ENCODE measurements at regions not wholly inside any gene's neighbourhood (a gene's known extent, or its start where the extent isn't known, plus 50 kb on each side); places are given as distances from the start of the nearest gene placed in this dataset.

DNA sequence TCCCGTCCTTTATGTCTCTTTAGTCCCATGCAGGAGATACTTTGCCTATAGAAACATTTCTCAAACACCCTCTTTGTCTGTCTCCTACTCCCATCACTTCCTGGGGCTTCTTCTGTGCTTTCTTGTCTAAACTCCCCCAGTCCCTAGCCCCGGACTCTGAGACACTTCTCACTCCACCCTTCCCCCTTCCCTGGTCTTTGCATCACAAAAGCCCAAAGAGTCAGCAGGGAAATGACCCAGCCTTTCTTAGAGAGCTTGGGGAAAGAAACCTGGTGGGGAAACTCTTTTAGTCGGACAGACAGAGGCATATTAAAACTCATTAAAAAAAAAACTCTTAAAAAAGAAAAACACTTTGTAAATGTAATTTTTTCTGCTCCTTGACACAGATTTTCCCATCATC is 211.2 kb downstream of the TJP1 start:
- DNase-seq = no peak

DNA sequence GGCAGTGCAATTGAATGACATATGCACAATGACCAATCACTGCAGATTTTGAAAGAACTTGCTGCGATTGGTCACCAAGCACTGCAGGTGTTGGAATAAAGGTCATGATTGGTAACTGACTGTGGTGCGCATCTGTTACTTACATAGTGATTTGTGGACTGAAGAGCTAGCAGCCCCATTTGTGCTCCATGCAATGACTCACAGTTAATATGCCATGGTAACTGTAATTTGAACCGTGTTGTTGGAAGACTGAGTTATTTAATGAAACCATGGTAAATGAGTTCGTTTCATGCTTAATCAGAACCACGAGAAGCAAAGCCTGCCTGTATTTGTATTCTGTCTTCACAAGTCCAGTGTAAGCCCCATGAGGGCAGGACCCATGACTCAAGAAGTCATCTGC is 220.5 kb downstream of the TJP1 start:
- DNase-seq = no peak

DNA sequence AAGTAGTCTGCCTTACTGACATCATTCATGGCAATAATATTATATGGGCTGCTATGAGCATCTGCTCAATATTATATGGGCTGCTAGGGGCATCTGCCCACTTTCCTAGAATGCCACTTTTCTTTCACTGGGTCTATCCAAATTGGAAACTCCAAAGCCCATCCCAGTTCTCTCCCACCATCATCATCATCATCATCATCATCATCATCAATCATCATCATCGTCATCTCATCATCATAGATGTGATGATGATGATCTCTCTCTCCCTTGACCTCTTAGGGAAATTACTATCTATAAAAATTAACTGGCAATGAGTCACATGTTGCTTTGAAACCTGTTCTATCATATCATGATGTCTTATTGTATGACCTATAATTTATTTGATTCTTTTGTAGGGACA is 222.0 kb downstream of the TJP1 start:
- DNase-seq = no peak

DNA sequence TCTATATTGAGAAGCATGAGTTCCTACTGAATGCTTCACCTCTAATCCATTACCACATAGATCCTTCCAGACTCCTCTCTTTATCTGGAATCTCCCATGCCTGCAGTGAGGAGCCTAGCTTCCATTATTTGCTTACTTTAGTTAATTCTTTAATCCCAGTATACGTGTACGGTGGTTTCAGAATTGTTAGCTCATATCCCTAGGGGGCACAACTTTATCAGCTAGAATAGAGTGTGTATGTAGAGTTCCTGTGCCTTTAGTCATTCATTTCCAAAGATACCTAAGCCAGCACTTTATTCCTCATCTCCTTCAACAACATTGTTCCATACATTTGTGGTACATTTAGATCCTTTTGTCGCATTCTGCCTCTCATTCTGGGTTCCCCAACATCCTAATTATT is 226.0 kb downstream of the TJP1 start:
- DNase-seq = no peak

DNA sequence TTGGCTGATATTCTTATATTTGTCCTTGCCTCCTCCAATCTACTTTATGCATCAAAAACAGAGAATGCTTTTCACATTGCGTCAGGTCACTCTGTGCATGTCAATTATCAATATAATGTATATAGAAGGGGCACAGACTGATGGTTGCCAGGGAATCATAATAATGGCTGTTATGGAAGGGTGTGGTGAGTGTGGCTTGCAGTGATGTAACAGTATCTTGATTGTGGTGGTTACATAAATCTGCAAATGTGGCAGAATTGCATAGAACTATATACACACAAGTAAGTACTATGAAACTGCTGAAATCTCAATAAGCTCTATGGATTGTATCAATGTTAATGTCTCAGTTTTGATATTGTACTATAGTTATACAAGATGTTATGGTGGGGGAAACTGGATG is 228.6 kb downstream of the TJP1 start:
- no peak for DNase-seq

DNA sequence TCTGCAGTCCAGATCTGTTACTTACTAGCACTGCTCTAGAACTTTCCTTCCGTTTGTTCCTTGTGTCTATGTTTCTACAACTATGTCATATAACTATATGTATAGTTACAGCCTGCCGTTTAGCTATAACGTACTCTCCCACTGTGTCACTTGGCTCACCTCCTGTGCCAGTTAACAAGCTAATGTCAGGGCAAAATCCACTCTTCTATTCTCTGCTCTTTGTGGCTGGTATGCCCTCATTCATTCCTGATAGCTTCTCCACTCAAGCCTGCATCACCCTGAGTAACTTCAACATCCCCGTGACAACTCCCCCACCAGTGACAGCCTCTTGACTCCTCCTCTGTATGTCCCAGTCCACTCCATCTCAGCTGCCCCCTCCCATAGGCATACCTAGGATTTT is 229.2 kb downstream of the TJP1 start:
- no peak for DNase-seq

DNA sequence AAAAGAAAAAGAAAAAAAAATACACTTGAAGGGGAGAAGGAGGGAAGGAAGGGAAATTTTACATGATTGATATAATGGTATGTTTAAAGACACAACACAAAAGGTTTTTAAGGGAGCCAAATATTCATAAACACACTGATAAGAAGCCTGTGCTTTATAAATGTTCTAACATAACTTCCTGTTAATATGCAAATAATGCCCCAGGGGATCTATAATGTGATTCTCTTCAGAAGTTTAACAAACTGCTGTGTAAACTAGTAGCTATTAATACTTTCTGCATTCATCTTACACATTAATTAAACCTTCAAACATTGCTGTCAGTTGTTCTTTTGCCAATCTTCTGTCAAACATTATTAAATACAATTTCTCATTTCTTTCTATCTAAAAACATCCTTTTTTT is 231.6 kb downstream of the TJP1 start:
- DNase-seq = no peak

DNA sequence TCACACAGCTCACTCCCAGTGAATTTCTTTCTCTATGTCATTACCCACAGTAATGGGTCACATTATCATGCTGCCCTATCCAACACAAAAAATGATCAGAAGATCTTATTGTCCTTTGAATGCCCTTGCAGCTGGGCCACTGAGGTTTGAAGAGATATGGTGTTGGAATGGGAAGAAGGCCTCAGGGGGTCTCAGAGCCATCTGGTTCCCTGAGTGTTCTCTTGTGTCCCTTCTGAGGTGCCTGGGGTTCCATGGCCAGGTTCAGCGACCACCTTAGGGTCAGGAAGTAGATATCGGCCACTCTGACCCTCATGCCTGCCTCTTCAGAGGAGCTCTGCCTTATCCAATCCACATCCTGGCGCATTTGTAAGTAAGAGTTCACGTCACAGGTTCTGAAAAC is 232.3 kb downstream of the TJP1 start:
- DNase-seq = no peak

DNA sequence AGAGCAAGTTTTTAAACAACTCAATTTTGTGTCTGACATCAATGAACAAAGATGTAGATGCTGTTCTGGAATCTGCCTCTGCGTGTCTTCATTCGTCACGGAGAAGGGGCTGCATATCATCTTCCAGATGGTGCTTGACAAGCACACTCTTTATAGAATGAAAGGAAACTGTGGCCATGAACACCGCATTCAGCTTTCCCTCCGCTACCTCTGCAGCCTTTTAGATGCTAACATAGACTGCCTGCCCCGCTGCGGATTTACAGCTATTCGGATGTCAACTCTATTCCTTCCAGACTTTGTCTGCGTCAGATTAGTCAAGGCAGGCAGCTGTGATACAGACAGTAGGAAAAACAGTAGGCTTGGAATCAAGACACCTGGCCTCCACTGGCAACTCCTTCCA is 232.9 kb downstream of the TJP1 start:
- DNase-seq = peak in 1 of 58 donors; percentile 5

DNA sequence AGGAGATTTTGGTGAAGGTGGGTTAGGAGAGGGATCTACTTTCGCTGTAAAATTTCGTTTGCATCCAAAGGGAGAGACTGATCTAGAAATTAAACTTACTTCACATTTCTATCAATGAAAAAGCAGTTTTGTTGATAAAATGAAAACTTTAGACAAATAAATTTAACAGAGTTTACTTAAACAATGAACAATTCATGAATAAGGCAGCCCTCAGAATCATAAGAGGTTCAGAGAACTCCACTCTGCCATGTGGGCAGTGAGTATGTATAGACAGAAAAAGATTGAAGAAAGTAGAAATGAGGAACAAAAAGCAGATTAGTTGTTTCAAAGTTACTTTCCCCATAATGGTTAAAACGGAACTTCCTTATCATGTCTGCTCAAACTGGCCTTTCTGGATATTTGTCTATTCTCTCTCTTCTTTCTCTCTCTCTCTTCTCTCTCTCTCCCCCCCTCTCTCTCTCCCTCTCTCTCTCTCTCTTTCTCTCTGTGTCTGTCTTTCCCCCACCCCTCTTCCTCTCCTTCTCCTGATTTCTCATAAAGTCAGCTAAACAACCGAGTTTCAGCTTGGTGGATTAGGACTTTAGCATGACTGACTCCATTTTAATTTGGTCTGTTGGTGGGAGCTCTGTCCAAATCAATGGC is 248.9 kb downstream of the TJP1 start:
- DNase-seq = no peak

DNA sequence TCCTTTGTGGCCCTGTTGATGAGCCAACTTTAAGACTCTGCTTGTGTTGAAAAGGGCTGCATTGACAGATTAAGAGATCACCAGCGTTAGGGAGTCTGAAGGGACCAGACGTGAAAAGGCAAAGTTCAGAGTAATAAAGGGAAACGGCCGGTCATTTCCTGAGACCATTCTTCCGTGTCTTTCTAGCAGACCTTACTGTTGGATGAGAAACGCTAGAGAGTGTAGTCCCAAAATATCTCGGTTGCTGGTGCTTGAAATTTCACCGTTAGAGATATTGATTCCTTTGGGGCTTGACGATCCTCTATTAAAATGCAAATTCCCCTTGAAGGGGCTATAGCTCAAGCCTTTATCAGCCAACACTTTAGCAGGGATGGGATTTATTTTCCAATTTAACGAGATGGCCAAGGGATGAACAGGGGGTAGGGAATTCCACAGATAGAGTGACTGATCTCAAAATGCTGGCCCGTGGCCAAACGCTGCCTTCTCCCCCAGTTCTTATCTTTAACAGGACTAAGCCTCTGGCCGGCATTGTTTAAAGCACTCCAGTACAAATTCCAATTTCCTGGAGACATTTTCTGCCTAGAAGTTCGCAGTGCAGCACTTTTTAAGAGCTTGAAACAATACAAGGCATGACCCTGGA is 250.4 kb downstream of the TJP1 start:
- no peak for DNase-seq

DNA sequence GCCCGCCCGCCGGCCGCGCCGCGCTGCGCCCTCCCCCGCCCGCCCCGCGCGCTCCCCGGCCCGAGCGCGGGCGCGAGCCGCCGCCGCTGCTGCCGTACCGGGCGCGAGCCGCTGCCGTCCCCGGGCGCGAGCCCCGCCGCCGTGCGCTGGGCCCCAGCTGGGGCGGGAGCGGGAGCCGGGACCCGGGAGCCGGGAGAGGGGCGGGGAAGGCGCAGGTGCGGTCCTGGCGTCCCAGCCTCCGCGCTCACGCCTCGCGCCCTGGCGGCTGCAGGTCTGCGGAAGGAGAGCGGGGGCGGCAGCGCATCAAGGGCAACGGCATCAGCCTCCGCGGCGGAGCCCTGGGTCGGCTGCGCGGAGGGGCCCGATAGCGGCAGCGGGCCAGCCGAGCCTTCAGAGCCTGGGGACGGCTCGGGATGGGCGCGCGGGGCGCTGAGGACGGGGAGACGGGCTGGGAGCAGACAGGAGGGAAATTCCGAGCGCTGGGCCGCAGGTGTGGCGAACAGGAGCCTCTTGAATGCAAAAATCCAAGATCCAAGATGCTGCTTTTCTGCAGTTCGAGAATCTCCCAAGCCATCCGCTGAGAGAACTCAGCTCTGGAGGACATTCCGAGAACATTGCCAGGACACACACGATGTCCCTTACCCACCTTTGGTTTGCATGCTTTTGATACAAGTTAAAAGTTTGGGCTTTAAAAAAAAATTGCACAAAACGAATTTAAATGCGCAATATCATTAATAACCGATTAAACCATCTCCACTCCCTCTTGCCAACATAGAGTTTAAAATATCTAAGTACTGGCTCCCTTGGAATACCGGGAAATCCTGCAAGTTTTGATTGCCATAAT is 251.1 kb downstream of the TJP1 start:
- peak in 19 of 58 donors; percentile 13 to 74 (median 24) for DNase-seq

DNA sequence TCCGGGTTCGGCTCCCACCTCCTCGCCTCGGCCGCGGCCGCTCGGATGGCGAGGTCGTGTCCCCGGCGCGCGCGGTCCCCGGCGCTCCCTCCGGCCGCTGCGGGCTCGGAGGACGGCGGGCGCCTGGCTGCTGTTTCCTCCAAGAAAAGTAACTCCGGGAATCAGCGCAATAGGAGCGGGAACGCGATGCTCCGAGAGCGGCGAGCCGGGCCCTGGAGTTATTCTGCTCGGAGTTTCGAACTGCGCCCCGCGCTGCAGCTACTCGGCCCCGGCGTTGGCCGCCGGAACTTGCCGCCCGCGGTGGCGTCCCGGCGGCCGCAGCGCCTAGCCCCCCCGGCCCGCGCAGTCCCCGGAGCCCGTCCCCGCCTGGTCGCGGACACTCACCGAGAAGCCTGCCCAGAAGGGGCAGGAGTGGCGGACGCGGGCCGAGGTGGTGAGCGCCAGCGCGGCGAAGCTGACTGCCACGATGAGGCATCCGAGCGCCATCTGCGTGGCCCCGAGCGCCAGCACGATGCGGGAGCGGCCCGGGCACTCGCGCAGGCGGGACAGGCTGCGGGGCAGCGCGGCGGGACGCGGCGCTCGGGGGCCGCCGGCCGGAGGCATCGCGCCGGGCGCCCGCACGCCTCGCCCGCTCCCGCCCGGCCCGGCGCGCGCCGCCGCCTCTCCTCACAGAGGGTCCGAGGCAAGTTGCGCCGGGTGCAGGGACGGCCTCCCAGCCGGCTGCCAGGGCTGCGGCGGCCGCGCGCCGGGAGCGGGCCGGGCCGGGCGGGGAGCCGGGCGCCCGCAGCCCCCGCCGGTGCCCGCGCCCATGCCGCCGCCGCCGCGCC is 251.9 kb downstream of the TJP1 start:
- peak in 14 of 58 donors; percentile 5 to 34 (median 14) for DNase-seq

DNA sequence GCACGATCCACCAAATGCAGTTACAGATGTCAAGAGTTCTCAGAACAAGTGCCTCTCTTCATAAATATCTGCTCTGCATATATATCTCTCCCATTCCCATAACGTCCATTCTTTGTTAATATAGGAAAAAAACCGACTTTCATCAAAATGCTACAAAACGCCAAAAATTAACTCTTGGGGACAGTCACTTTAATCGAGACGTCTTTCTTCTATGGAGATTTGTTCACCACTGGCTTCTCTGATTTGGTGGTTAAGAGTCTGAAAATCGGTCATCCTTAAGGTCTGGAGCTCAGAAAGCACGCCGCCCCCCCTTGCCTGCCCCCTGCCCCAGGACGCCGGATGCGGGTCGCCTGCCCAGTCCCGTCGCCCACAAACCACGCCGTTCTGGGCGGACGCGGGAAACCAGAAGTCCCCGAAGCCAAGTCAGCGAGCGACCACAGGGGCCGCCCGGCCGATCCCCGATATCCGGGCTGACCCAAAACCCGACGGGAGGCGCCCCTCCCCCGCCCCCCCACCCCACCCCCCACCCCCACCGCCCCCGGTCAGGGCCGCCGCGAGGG is 252.7 kb downstream of the TJP1 start:
- DNase-seq = no peak

DNA sequence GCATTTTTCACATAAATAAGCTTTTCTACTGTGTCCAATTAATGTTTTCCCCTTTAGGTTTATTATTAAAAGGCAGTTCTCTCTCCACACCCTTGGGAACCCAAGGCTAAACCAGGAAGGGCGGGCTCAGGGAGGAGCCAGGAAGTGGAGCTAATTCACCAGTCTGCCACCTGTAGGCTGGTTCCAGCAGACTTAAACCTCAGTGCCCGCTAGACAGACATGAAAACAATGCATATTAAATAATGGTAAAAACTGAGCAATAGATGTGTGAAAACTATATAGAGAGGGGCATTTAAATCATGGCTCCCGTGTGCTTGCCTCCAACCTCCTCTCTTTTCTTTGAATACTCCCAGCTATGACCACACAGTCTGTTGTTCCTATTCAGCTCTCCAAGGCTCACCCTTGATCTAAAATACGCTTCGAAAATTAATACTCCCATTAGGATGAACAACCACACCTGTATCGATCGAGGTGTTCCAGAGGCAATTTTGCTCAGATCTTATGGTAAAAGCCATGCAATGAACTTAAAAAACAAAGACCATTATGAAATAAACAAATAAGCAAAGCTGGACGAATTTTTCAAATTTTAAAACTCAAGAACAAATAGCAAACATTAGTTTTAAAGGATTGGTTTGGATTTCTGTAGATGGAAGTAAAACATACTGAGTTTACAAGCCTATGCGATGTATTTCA is 253.3 kb downstream of the TJP1 start:
- DNase-seq = peak in 4 of 58 donors; percentile 8 to 28 (median 16)

DNA sequence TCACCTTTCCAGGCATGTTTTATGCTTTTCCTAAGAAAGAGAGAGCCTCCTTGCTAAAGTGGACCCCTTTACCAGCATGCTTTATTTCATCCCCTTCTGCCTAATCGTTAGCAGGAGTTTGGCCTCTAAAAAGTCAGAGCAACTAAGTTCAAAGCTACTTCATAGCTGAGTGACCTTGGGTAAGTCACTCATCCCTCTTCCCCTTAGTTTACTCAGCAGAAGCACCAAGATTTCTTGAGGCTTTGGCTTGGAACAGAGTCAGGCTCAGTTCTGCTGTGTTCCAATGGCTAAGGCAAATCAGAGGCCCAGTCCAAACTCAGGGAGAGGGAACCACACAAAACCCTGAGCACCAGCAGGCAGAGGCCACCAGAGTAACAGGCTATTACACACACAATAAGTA is 254.9 kb downstream of the TJP1 start:
- no peak for DNase-seq

DNA sequence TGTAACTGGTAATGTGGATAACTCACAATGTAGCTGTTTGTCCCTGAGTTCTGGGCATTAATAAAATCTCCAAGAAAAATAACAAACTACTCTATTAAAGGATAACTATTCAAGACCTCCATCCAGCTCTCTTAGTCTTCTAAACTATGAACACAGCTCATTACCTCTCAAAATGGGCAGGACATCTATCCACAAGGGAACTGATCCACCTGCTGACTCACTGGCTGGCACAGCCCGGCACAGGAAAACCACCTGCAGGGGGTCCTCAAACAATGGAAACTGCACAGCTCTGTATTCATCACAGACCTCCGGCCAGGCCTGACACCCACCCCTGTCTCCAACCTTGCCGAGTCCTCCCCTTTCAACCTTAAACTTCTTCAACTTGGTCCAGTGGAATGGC is 255.4 kb downstream of the TJP1 start:
- DNase-seq = no peak

DNA sequence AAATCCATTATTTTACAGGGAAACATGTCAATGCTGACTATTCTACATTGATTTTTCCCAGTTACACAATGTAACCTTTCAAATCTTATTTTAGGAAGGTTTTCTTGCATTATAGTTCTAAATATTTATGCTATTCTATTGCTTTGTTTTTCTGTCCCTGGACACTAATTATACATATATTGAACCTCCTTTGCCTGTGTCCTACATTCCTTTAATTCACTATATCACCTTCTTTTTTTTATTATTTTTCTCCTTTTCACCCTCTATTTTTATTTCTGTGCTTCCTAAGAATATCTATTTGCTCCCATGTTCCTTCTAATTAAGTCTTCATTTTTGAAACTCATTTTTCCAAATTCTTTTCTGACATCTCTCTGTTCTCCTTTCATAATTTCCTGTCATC is 259.2 kb downstream of the TJP1 start:
- no peak for DNase-seq

DNA sequence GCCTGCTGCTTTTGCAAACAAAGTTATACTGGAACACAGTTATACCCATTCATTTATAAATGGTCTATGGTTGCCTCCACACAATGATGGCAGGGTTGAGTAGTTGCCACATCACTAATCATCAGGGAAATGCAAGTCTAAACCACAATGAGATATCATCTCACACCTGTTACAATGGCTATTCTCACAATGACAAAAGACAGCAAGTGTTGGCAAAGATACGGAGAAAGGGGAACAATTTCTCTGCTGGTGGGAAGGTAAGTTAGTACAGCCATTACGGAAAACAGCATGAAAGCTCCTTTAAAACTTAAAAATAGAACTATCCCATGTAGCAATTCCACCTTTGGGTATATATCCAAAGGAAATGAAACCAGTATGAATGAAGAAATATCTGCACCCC is 261.4 kb downstream of the TJP1 start:
- no peak for DNase-seq

DNA sequence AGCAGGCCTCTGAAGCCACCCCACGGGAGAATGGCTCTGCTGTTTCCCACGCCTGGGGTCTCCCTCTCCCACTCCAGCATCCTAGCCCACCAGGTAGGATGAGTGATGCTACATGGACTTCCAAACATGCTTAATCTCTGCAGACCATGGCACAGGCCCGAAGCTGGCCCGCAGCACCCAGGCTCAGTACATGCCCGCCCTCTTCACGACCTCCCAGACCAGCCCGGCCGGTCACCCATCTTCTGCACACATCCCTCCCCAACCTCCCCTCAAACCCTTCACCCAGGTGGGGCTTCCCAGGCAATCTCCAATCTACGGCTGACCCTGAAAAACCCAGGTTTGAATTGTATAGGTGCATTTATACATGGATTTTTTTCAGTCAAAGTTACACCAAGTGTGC is 264.0 kb downstream of the TJP1 start:
- no peak for DNase-seq

DNA sequence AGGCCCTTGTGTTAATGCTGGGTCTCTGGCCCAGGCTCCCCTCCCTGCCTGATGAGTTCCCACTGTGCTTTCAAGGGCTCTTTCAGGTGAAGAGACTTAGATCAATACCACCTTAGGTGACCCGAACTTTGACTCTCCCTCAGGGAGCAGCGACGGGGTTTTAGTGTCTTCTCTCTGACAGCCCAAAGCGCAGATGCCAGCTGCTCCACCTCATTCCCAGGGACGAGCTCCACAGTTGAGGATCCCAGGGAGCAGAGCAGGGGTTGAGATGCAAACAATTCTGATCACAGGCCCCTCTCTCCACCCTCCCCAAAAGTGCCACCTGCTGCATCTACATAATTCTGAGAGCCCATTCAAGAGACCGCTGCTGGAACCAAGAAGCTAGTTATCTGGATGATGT is 265.1 kb downstream of the TJP1 start:
- DNase-seq = no peak
